CD8-positive, alpha-beta memory T cell (primary cell): ENCODE measurements at regions not wholly inside any gene's neighbourhood (a gene's known extent, or its start where the extent isn't known, plus 50 kb on each side); places are given as distances from the start of the nearest gene placed in this dataset.
"Not testable (repeated sequence)": the region's sequence is repeated elsewhere in the genome, so short reads cannot be mapped to it uniquely, and the experiment has no call there.

Experiments
- CTCF ChIA-PET: fragments of 350-600 bp; sonication (Branson Sonifier 250); formaldehyde crosslinking; loops from one replicate; lab custom pipeline; 2021; ENCODE audit warnings: antibody characterized with exemption; lab: Charles Lee
- POLR2A ChIA-PET: fragments of 350-600 bp; sonication (Branson Sonifier 250); formaldehyde crosslinking; loops from one replicate; lab custom pipeline; 2021; ENCODE audit warnings: antibody characterized with exemption; lab: Charles Lee
- DNase-seq, 5 donors: peaks; one replicate each; pipeline versions ENCODE4 v3.0.0 to v3.0.0-alpha.2; 2020 to 2022; ENCODE audit warnings: mixed read lengths in 1 of 5
- H3K27ac ChIP-seq: one replicate; pipeline ENCODE4 v1.7.0; 2013; ENCODE audit warnings: low read depth, mild to moderate bottlenecking, low read length, moderate library complexity
- H3K27me3 ChIP-seq: 2 replicates; pipeline ENCODE4 v1.7.0; 2013; ENCODE audit warnings: low read length, mild to moderate bottlenecking; ENCODE audit not compliant: insufficient read depth, poor library complexity, severe bottlenecking
- H3K36me3 ChIP-seq: 2 replicates; pipeline ENCODE4 v1.7.0; 2013; ENCODE audit warnings: mild to moderate bottlenecking, low read length, moderate library complexity; ENCODE audit not compliant: insufficient read depth
- H3K4me1 ChIP-seq: 2 replicates; pipeline ENCODE4 v1.7.0; 2013; ENCODE audit warnings: mild to moderate bottlenecking, low read length, moderate library complexity; ENCODE audit not compliant: insufficient read depth
- H3K4me3 ChIP-seq: 2 replicates; pipeline ENCODE4 v1.7.0; 2013; ENCODE audit warnings: mild to moderate bottlenecking, low read length
- H3K9me3 ChIP-seq: 2 replicates; pipeline ENCODE4 v1.7.0; 2013; ENCODE audit warnings: mild to moderate bottlenecking, low read length
- H3K27ac Mint-ChIP-seq, 8 donors: one replicate each; pipeline ENCODE4 v1.8.0; 2020 to 2021; ENCODE audit warnings: mixed read lengths in 8 of 8, mild to moderate bottlenecking in 6 of 8, inconsistent platforms in 3 of 8, moderate library complexity in 3 of 8
- H3K27me3 Mint-ChIP-seq, 2 donors: one replicate each; pipeline ENCODE4 v1.8.0; 2020 to 2021; ENCODE audit warnings: mixed read lengths in 2 of 2, mild to moderate bottlenecking in 1 of 2, moderate library complexity in 1 of 2
- H3K36me3 Mint-ChIP-seq, 3 donors: one replicate each; pipeline ENCODE4 v1.8.0; 2020 to 2021; ENCODE audit warnings: mixed read lengths in 3 of 3, inconsistent platforms in 1 of 3, mild to moderate bottlenecking in 1 of 3
- H3K4me1 Mint-ChIP-seq, 3 donors: one replicate each; pipeline ENCODE4 v1.8.0; 2020 to 2021; ENCODE audit warnings: mixed read lengths in 3 of 3, inconsistent platforms in 1 of 3, mild to moderate bottlenecking in 1 of 3
- H3K4me3 Mint-ChIP-seq, 7 donors: one replicate each; pipeline ENCODE4 v1.8.0; 2020 to 2021; ENCODE audit warnings: mixed read lengths in 7 of 7, mild to moderate bottlenecking in 6 of 7, moderate library complexity in 4 of 7, inconsistent platforms in 2 of 7
- H3K9me3 Mint-ChIP-seq, 5 donors: one replicate each; pipeline ENCODE4 v1.8.0; 2020 to 2022; ENCODE audit warnings: mixed read lengths in 5 of 5, mild to moderate bottlenecking in 3 of 5, moderate library complexity in 2 of 5, inconsistent platforms in 1 of 5

- no peaks in the 10 kb centered on the region for H3K9me3 Mint-ChIP-seq
- Histone ChIP-seq H3K9me3 (no peaks in the 10 kb centered on the region), H3K36me3 (no peaks in the 10 kb centered on the region), H3K27me3 (no peaks in the 10 kb centered on the region), H3K27ac (no peak overlapping the region), H3K4me1 (no peaks in the 10 kb centered on the region), H3K4me3 (no peak overlapping the region)
- no peaks in the 10 kb centered on the region for H3K4me1 Mint-ChIP-seq
- no peak for DNase-seq
- POLR2A ChIA-PET = no interaction called here
- H3K27me3 Mint-ChIP-seq = peaks cover 20 to 42% of the 10 kb centered on the region in 2 donors
- H3K27ac Mint-ChIP-seq = no peak overlapping the region
- CTCF ChIA-PET = no interaction called here
- H3K4me3 Mint-ChIP-seq = no peak overlapping the region
- no peaks in the 10 kb centered on the region for H3K36me3 Mint-ChIP-seq
Measured at GRCh38 chr9:85487872-85488271, 253.9 kb downstream of the AGTPBP1 start.

DNA sequence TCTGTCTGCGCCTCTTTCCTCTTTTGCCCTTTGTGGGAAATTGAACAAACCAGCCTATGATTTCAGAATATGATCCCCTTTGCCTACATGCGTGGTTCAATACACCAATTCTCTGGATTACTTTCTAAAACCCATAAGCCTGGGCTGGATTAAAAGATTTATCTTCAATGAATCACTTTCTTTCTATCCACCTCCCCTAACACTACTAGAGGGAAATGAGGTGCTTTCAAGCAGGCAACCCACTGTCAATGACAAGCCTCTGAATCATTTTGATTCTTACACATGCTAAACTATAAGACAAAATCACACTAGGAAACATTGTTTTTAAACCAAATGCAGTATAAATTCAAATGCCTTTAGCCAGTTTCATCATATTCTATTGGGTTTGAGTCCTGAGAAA is 257.5 kb downstream of the AGTPBP1 start:
- H3K36me3 Mint-ChIP-seq = no peaks in the 10 kb centered on the region
- Histone ChIP-seq H3K27ac (no peak overlapping the region), H3K27me3 (no peaks in the 10 kb centered on the region), H3K4me3 (no peak overlapping the region), H3K9me3 (no peaks in the 10 kb centered on the region), H3K4me1 (no peaks in the 10 kb centered on the region), H3K36me3 (no peaks in the 10 kb centered on the region)
- CTCF ChIA-PET = no interaction called here
- H3K4me1 Mint-ChIP-seq = no peaks in the 10 kb centered on the region
- no peak for DNase-seq
- H3K27me3 Mint-ChIP-seq = peaks cover 14 to 48% of the 10 kb centered on the region in 2 donors
- POLR2A ChIA-PET = no interaction called here
- peaks cover 0 to 2% (median 0%) of the 10 kb centered on the region in 5 donors for H3K9me3 Mint-ChIP-seq
- H3K4me3 Mint-ChIP-seq = no peak overlapping the region
- no peak overlapping the region for H3K27ac Mint-ChIP-seq

DNA sequence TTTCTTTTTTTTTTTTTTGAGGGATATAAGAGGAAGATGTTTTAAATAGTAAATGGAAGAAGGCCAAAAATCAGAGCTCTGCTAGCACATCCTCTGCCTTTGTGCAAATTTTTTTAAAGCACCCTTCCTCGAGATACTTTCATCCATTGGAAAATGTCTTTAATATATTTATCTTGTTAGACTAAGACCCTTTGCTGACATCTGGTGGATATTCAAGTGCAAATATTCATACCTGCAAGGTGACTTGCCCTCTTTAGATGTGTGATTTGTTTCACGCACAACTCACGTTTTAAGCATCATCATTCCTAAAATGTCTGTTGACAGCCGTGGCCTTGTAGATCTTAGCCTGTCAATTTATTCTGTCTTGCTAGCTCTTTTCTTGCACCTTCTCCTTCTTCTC is 258.5 kb downstream of the AGTPBP1 start:
- Histone ChIP-seq H3K4me3 (no peak overlapping the region), H3K27ac (no peak overlapping the region), H3K4me1 (no peaks in the 10 kb centered on the region), H3K27me3 (no peaks in the 10 kb centered on the region), H3K36me3 (no peaks in the 10 kb centered on the region), H3K9me3 (no peaks in the 10 kb centered on the region)
- no peak overlapping the region for H3K27ac Mint-ChIP-seq
- peaks cover 11 to 47% of the 10 kb centered on the region in 2 donors for H3K27me3 Mint-ChIP-seq
- H3K9me3 Mint-ChIP-seq = peaks cover 0 to 2% (median 0%) of the 10 kb centered on the region in 5 donors
- DNase-seq = no peak
- no peaks in the 10 kb centered on the region for H3K36me3 Mint-ChIP-seq
- H3K4me3 Mint-ChIP-seq = no peak overlapping the region
- CTCF ChIA-PET = no interaction called here
- H3K4me1 Mint-ChIP-seq = no peaks in the 10 kb centered on the region
- POLR2A ChIA-PET = no interaction called here

DNA sequence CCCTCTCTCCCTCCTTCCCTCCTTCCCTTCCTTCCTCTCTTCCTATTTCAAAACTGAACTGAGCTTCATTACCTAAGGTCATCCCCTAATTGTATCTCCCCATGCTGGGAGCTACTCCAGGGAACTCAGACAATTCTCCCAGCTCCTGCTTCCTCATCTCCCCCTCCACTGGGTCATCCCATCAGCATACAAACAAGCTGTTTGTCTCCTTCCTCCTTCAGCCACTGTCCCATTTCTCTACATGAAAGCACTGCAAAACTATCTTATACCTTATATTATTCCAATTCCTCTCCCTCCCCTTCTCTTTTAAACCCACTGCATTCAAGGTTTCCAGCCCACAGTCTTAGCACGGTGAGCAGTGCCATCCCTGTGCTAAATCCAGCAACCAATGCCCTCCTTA is 262.4 kb downstream of the AGTPBP1 start:
- Histone ChIP-seq H3K9me3 (no peaks in the 10 kb centered on the region), H3K27me3 (no peaks in the 10 kb centered on the region), H3K4me3 (no peak overlapping the region), H3K4me1 (no peaks in the 10 kb centered on the region), H3K36me3 (no peaks in the 10 kb centered on the region), H3K27ac (no peak overlapping the region)
- Mint-ChIP-seq H3K27ac (no peak overlapping the region), H3K9me3 (peaks cover 0 to 3% (median 2%) of the 10 kb centered on the region in 5 donors), H3K27me3 (peaks cover 8 to 35% of the 10 kb centered on the region in 2 donors), H3K4me1 (no peaks in the 10 kb centered on the region), H3K36me3 (no peaks in the 10 kb centered on the region), H3K4me3 (no peak overlapping the region)
- POLR2A ChIA-PET = no interaction called here
- DNase-seq = no peak
- CTCF ChIA-PET = no interaction called here

DNA sequence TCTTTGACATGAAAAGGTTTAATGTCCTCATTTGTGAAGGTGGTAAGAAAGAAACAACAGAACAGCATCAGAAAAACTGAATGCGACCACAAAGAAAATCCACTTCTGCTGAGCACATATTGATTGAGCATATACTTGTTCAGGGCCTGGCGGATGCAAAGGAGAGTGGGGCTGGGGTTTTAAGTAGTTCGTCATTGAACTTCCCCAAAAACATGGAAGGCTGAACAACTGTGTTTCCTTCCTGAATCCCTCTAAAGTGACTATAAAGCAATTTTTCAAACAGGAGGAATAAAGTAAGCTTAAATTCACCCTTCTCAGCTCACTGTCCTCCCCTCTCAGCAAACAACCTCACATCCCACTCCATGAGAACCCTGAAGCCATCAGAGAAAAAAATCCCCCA is 262.9 kb downstream of the AGTPBP1 start:
- Histone ChIP-seq H3K36me3 (no peaks in the 10 kb centered on the region), H3K27me3 (no peaks in the 10 kb centered on the region), H3K4me1 (no peaks in the 10 kb centered on the region), H3K4me3 (no peak overlapping the region), H3K27ac (no peak overlapping the region), H3K9me3 (no peaks in the 10 kb centered on the region)
- DNase-seq = no peak
- CTCF ChIA-PET = no interaction called here
- POLR2A ChIA-PET = no interaction called here
- Mint-ChIP-seq H3K4me1 (no peaks in the 10 kb centered on the region), H3K27me3 (peaks cover 8 to 31% of the 10 kb centered on the region in 2 donors), H3K27ac (no peak overlapping the region), H3K9me3 (peaks cover 0 to 4% (median 2%) of the 10 kb centered on the region in 5 donors), H3K4me3 (no peak overlapping the region), H3K36me3 (no peaks in the 10 kb centered on the region)

- peaks cover 5 to 16% of the 10 kb centered on the region in 2 donors for H3K27me3 Mint-ChIP-seq
- H3K4me3 ChIP-seq, H3K4me3 Mint-ChIP-seq, H3K4me1 Mint-ChIP-seq, H3K27ac ChIP-seq, H3K4me1 ChIP-seq, H3K27me3 ChIP-seq, H3K36me3 ChIP-seq, H3K9me3 Mint-ChIP-seq, H3K36me3 Mint-ChIP-seq, H3K9me3 ChIP-seq, POLR2A ChIA-PET, H3K27ac Mint-ChIP-seq, DNase-seq, CTCF ChIA-PET: not testable (repeated sequence)
Measured at GRCh38 chr9:85474896-85475295, 266.9 kb downstream of the AGTPBP1 start.

- H3K4me3 Mint-ChIP-seq = no peak overlapping the region
- H3K9me3 Mint-ChIP-seq = peaks cover 0 to 4% (median 0%) of the 10 kb centered on the region in 5 donors
- Histone ChIP-seq H3K4me3 (no peak overlapping the region), H3K9me3 (no peaks in the 10 kb centered on the region), H3K27ac (no peak overlapping the region), H3K36me3 (no peaks in the 10 kb centered on the region), H3K27me3 (no peaks in the 10 kb centered on the region), H3K4me1 (no peaks in the 10 kb centered on the region)
- CTCF ChIA-PET = no interaction called here
- H3K27me3 Mint-ChIP-seq = peaks cover 5% of the 10 kb centered on the region in 2 donors
- POLR2A ChIA-PET = no interaction called here
- no peaks in the 10 kb centered on the region for H3K4me1 Mint-ChIP-seq
- no peaks in the 10 kb centered on the region for H3K36me3 Mint-ChIP-seq
- DNase-seq = no peak
- no peak overlapping the region for H3K27ac Mint-ChIP-seq
Measured at GRCh38 chr9:85471791-85472190, 270.0 kb downstream of the AGTPBP1 start.

DNA sequence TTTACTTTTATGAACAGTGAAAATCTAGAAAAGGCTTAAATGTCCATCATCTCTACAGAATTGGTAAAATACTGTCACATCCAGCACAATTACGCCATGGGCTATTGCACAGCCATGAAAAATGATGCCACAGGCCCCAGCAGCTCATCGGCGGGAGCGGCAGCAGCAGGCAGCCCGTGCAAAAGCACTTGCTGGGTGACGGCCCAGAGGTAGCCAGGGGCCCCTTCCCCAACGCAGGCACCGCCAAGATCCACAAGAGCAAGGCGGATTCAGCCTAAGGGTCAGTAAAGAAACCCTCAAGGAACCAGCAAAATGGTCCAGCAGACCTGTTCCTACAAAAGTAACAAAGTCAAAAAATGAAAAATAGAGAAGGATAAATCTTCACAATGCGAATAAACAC is 272.7 kb downstream of the AGTPBP1 start:
- Histone ChIP-seq H3K4me1 (no peaks in the 10 kb centered on the region), H3K9me3 (no peaks in the 10 kb centered on the region), H3K27ac (no peak overlapping the region), H3K4me3 (no peak overlapping the region), H3K27me3 (no peaks in the 10 kb centered on the region), H3K36me3 (no peaks in the 10 kb centered on the region)
- H3K27ac Mint-ChIP-seq = no peak overlapping the region
- no peaks in the 10 kb centered on the region for H3K9me3 Mint-ChIP-seq
- no peaks in the 10 kb centered on the region for H3K4me1 Mint-ChIP-seq
- CTCF ChIA-PET = no interaction called here
- no peak overlapping the region for H3K4me3 Mint-ChIP-seq
- H3K36me3 Mint-ChIP-seq = no peaks in the 10 kb centered on the region
- POLR2A ChIA-PET = no interaction called here
- peaks cover 5% of the 10 kb centered on the region in 2 donors for H3K27me3 Mint-ChIP-seq
- DNase-seq = no peak

GRCh38 chr9:85466834-85467233 is 274.9 kb downstream of the AGTPBP1 start:
- no peak overlapping the region for H3K27ac Mint-ChIP-seq
- Histone ChIP-seq H3K27ac (no peak overlapping the region), H3K4me1 (no peaks in the 10 kb centered on the region), H3K36me3 (no peaks in the 10 kb centered on the region), H3K9me3 (no peaks in the 10 kb centered on the region), H3K4me3 (no peak overlapping the region), H3K27me3 (no peaks in the 10 kb centered on the region)
- H3K36me3 Mint-ChIP-seq = no peaks in the 10 kb centered on the region
- no peaks in the 10 kb centered on the region for H3K4me1 Mint-ChIP-seq
- ChIA-PET POLR2A (no interaction called here), CTCF (no interaction called here)
- no peaks in the 10 kb centered on the region for H3K9me3 Mint-ChIP-seq
- peak overlapping the region in 1 of 7 donors; percentile 57 for H3K4me3 Mint-ChIP-seq
- H3K27me3 Mint-ChIP-seq = peaks cover 3 to 5% of the 10 kb centered on the region in 2 donors
- no peak for DNase-seq
